GM23338 (cell line): ENCODE measurements at regions not wholly inside any gene's neighbourhood (a gene's known extent, or its start where the extent isn't known, plus 50 kb on each side); places are given as distances from the start of the nearest gene placed in this dataset.

Experiments
- CREB1 ChIP-seq: fragments of 250-450 bp; sonication (Bioruptor Pico); IDR thresholded peaks from 2 replicates; pipeline ENCODE4 v1.5.0; 2020; ENCODE audit warnings: low read depth, mild to moderate bottlenecking, moderate library complexity
- EZH2 ChIP-seq: fragments of 200-600 bp; sonication (generic); IDR thresholded peaks from one replicate; pipeline ENCODE4 v1.8.0; 2017; ENCODE audit warnings: antibody characterized with exemption, mild to moderate bottlenecking, low read depth; ENCODE audit not compliant: unreplicated experiment
- EZH2phosphoT487 ChIP-seq: fragments of 200-600 bp; sonication (generic); IDR thresholded peaks from one replicate; pipeline ENCODE4 v1.8.1; 2018; ENCODE audit warnings: antibody characterized with exemption; ENCODE audit not compliant: unreplicated experiment
- JUNB ChIP-seq: IDR thresholded peaks from one replicate; pipeline ENCODE4 v1.6.1; 2016; ENCODE audit warnings: antibody characterized with exemption; ENCODE audit not compliant: unreplicated experiment
- POLR2AphosphoS5 ChIP-seq: IDR thresholded peaks from 2 replicates; pipeline ENCODE4 v1.6.1; 2016; ENCODE audit warnings: antibody characterized with exemption, low read depth
- STAT1 ChIP-seq: IDR thresholded peaks from one replicate; pipeline ENCODE4 v1.6.1; 2016; ENCODE audit warnings: antibody characterized with exemption; ENCODE audit not compliant: unreplicated experiment
- ZNF114 ChIP-seq: fragments of 250-450 bp; sonication (Bioruptor Pico); IDR thresholded peaks from 2 replicates; pipeline ENCODE4 v1.5.0; 2020; ENCODE audit warnings: mild to moderate bottlenecking, moderate library complexity
- TF ChIP-seq, protein P1 (sequence below), 2 experiments: fragments of 200-600 bp in 1 of 2; sonication (generic) in 1 of 2; conservative IDR thresholded peaks; 2 replicates each; pipeline versions ENCODE4 v1.5.1 to v1.6.1; 2016 to 2017; ENCODE audit warnings: antibody characterized with exemption in 2 of 2, low read depth in 2 of 2, mild to moderate bottlenecking in 2 of 2, moderate library complexity in 1 of 2
- TF ChIP-seq, protein P2 (sequence below): IDR thresholded peaks from one replicate; pipeline ENCODE4 v1.6.1; 2018; ENCODE audit warnings: antibody characterized with exemption; ENCODE audit not compliant: unreplicated experiment
- TF ChIP-seq, protein P3 (sequence below): IDR thresholded peaks from 2 replicates; pipeline ENCODE4 v1.6.1; 2016; ENCODE audit warnings: antibody characterized with exemption

DNA sequence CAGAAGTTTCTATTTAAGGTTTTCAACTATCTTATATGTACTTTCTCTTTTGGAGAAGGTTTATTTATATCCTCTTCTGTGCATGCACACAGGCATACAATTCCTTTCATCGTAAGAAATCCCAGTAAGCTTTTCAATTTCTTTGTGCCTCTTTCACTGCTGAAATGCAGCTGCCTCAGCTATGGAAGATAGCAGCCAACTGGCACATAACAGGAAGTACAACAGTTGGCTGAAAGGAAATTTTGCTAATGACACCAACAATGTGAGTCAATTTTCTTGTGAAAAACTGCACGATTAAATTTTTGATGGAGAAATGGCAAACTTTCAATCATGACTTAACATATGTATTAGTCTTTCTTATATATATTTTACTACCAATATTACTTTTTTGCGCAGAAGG, 74.5 kb upstream of the PAQR3 start:
- TF ChIP-seq, protein P1, sequence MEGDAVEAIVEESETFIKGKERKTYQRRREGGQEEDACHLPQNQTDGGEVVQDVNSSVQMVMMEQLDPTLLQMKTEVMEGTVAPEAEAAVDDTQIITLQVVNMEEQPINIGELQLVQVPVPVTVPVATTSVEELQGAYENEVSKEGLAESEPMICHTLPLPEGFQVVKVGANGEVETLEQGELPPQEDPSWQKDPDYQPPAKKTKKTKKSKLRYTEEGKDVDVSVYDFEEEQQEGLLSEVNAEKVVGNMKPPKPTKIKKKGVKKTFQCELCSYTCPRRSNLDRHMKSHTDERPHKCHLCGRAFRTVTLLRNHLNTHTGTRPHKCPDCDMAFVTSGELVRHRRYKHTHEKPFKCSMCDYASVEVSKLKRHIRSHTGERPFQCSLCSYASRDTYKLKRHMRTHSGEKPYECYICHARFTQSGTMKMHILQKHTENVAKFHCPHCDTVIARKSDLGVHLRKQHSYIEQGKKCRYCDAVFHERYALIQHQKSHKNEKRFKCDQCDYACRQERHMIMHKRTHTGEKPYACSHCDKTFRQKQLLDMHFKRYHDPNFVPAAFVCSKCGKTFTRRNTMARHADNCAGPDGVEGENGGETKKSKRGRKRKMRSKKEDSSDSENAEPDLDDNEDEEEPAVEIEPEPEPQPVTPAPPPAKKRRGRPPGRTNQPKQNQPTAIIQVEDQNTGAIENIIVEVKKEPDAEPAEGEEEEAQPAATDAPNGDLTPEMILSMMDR (conservative IDR thresholded peaks at IDR 0.05; ENCODE audit: low read depth in 2 of 2) = no peak
- no peak for TF ChIP-seq POLR2AphosphoS5
- TF ChIP-seq EZH2 = no peak
- no peak for TF ChIP-seq JUNB
- TF ChIP-seq CREB1 (CRISPR knock-in tag) = no peak
- TF ChIP-seq, protein P2, sequence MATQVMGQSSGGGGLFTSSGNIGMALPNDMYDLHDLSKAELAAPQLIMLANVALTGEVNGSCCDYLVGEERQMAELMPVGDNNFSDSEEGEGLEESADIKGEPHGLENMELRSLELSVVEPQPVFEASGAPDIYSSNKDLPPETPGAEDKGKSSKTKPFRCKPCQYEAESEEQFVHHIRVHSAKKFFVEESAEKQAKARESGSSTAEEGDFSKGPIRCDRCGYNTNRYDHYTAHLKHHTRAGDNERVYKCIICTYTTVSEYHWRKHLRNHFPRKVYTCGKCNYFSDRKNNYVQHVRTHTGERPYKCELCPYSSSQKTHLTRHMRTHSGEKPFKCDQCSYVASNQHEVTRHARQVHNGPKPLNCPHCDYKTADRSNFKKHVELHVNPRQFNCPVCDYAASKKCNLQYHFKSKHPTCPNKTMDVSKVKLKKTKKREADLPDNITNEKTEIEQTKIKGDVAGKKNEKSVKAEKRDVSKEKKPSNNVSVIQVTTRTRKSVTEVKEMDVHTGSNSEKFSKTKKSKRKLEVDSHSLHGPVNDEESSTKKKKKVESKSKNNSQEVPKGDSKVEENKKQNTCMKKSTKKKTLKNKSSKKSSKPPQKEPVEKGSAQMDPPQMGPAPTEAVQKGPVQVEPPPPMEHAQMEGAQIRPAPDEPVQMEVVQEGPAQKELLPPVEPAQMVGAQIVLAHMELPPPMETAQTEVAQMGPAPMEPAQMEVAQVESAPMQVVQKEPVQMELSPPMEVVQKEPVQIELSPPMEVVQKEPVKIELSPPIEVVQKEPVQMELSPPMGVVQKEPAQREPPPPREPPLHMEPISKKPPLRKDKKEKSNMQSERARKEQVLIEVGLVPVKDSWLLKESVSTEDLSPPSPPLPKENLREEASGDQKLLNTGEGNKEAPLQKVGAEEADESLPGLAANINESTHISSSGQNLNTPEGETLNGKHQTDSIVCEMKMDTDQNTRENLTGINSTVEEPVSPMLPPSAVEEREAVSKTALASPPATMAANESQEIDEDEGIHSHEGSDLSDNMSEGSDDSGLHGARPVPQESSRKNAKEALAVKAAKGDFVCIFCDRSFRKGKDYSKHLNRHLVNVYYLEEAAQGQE = no peak
- TF ChIP-seq EZH2phosphoT487 = no peak
- no peak for TF ChIP-seq ZNF114
- TF ChIP-seq STAT1 = no peak
- TF ChIP-seq, protein P3, sequence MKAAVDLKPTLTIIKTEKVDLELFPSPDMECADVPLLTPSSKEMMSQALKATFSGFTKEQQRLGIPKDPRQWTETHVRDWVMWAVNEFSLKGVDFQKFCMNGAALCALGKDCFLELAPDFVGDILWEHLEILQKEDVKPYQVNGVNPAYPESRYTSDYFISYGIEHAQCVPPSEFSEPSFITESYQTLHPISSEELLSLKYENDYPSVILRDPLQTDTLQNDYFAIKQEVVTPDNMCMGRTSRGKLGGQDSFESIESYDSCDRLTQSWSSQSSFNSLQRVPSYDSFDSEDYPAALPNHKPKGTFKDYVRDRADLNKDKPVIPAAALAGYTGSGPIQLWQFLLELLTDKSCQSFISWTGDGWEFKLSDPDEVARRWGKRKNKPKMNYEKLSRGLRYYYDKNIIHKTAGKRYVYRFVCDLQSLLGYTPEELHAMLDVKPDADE = no peak
